ENCODE measurements at regions not wholly inside any gene's neighbourhood (a gene's known extent, or its start where the extent isn't known, plus 50 kb on each side); places are given as distances from the start of the nearest gene placed in this dataset.

DNA sequence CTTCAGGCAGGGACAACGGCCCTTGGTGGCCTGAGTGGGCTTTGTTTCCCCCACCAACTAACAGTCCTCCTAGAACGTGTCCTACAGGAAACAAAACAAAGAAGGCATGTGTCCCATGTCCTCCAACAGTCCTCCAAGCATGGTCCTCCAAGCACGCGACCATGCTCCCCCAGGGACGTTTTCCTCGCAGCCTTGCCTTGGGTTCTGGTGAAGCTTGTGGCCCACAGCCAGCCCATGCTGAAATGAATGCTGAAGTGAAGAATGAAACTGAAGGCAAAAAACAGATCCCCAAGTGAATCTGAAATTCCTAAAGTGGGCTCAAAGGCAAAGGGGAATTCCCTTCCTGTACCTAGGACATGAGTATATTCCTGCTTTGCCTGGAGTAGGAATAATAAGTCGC lies 176.6 kb downstream of the JCAD start:
- no peaks in the 10 kb centered on the region for H3K9me3 ChIP-seq (replicated peaks in 1 of 3)
- no peak overlapping the region for H3K4me3 ChIP-seq
- peak overlapping the region in 2 of 5 donors; percentile 37 to 53 for H3K27ac ChIP-seq
- H3K27me3 ChIP-seq: no peaks in the 10 kb centered on the region
- H3K4me1 ChIP-seq (replicated peaks in 1 of 2): peaks cover 0 to 5% of the 10 kb centered on the region in 2 donors
- DNase-seq: no peak
- TF ChIP-seq CTCF (IDR thresholded peaks at IDR 0.05): no peak
- TF ChIP-seq POLR2A (IDR thresholded peaks at IDR 0.05): no peak
- WGBS, 4 donors: 81 to 90% (median 85%) methylated on average over 7 of the region's 7 CpGs
- H3K36me3 ChIP-seq (replicated peaks in 1 of 2): no peaks in the 10 kb centered on the region
- intact Hi-C loops (cut with DNase I): no loop called here

- peaks cover 0 to 5% of the 10 kb centered on the region in 2 donors for H3K4me1 ChIP-seq (replicated peaks in 1 of 2)
- intact Hi-C loops (cut with DNase I): no loop called here
- no peaks in the 10 kb centered on the region for H3K27me3 ChIP-seq
- no peaks in the 10 kb centered on the region for H3K9me3 ChIP-seq (replicated peaks in 1 of 3)
- WGBS, 4 donors: 70 to 89% (median 86%) methylated on average over 5 of the region's 5 CpGs
- no peak overlapping the region for H3K4me3 ChIP-seq
- peak overlapping the region in 2 of 5 donors; percentile 15 to 53 for H3K27ac ChIP-seq
- TF ChIP-seq CTCF (IDR thresholded peaks at IDR 0.05): no peak
- TF ChIP-seq POLR2A (IDR thresholded peaks at IDR 0.05): no peak
- no peaks in the 10 kb centered on the region for H3K36me3 ChIP-seq (replicated peaks in 1 of 2)
- DNase-seq: no peak
Observed at GRCh38 chr10:29881811-29882210, 177.6 kb downstream of the JCAD start.

DNA sequence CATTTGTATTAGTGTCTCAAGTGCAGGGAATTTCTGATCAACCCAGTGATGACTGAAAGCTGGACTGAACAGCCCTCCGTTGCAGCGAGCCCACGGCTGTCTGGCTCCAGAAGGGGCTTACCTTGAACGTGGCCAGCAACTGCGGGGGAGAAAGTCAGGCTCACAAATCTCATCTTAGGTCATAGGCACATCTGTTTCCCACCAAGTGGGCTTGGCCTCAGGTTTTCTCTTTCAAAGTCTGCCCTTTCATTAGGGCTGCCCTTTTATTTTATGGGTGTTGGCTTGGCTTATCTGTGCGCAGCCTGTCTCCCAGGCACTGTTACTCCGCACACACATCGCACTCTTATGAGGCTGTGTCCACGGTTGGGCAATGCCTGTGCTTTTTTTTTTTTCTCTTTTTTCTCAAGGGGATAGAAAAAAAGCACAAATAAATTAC lies 178.0 kb downstream of the JCAD start:
- no peaks in the 10 kb centered on the region for H3K36me3 ChIP-seq (replicated peaks in 1 of 2)
- peak overlapping the region in 2 of 5 donors; percentile 15 to 80 for H3K27ac ChIP-seq
- H3K4me1 ChIP-seq (replicated peaks in 1 of 2): peaks cover 0 to 5% of the 10 kb centered on the region in 2 donors
- no peaks in the 10 kb centered on the region for H3K9me3 ChIP-seq (replicated peaks in 1 of 3)
- intact Hi-C loops (cut with DNase I): no loop called here
- H3K4me3 ChIP-seq: no peak overlapping the region
- WGBS, 4 donors: 58 to 67% (median 62%) methylated on average over 9 of the region's 9 CpGs
- no peaks in the 10 kb centered on the region for H3K27me3 ChIP-seq
- TF ChIP-seq CTCF (IDR thresholded peaks at IDR 0.05) (no peak), POLR2A (IDR thresholded peaks at IDR 0.05) (no peak)
- DNase-seq: no peak

DNA sequence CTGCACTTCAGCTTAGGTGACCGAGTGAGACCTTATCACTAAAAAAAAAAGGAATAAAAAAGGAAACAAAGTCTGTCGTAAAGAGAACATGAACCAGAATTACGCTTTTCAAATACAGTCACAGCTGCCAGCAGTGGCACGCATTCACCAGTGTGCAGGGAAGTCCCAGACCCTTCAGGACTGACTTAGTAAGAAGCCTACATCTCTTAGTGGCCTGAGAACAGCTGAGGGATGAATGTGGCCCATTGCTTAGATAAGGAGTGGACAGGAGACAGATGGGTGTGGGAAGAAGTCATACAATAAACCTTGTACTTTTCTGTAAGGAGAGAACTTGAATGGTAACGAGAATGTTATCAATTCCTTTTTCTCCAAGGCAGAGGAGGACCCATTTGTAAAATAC lies 178.5 kb downstream of the JCAD start:
- Histone ChIP-seq H3K27ac (peak overlapping the region in 2 of 5 donors; percentile 15 to 80), H3K27me3 (no peaks in the 10 kb centered on the region), H3K4me3 (no peak overlapping the region), H3K4me1 (replicated peaks in 1 of 2) (peaks cover 0 to 5% of the 10 kb centered on the region in 2 donors), H3K36me3 (replicated peaks in 1 of 2) (no peaks in the 10 kb centered on the region), H3K9me3 (replicated peaks in 1 of 3) (no peaks in the 10 kb centered on the region)
- 74 to 81% (median 79%) methylated on average over 5 of the region's 5 CpGs for WGBS, 4 donors
- no peak for DNase-seq
- intact Hi-C loops (cut with DNase I): no loop called here
- no peak for TF ChIP-seq CTCF (IDR thresholded peaks at IDR 0.05)
- no peak for TF ChIP-seq POLR2A (IDR thresholded peaks at IDR 0.05)

All from adrenal gland (tissue), 9 donors.